Mucosa of rectum (tissue), 2 donors: ENCODE measurements at regions not wholly inside any gene's neighbourhood (a gene's known extent, or its start where the extent isn't known, plus 50 kb on each side); places are given as distances from the start of the nearest gene placed in this dataset.
"Not testable (repeated sequence)": the region's sequence is repeated elsewhere in the genome, so short reads cannot be mapped to it uniquely, and the experiment has no call there.

Experiments used
- H3K27ac ChIP-seq, 2 donors: one replicate each; pipeline ENCODE4 v1.7.0; 2013; ENCODE audit warnings: inconsistent platforms in 2 of 2, low read depth in 2 of 2, low read length in 2 of 2
- H3K27me3 ChIP-seq, 2 donors: one replicate each; pipeline ENCODE4 v1.7.0; 2013; ENCODE audit warnings: low read length in 2 of 2; ENCODE audit not compliant: control insufficient read depth in 2 of 2, insufficient read depth in 2 of 2
- H3K36me3 ChIP-seq, 2 donors: one replicate each; pipeline ENCODE4 v1.7.0; 2013; ENCODE audit warnings: low read length in 2 of 2; ENCODE audit not compliant: control insufficient read depth in 2 of 2, insufficient read depth in 2 of 2
- H3K4me1 ChIP-seq, 2 donors: one replicate each; pipeline ENCODE4 v1.7.0; 2013; ENCODE audit warnings: low read length in 2 of 2, mild to moderate bottlenecking in 1 of 2; ENCODE audit not compliant: control insufficient read depth in 2 of 2, insufficient read depth in 2 of 2
- H3K4me3 ChIP-seq, 2 donors: one replicate each; pipeline ENCODE4 v1.7.0; 2013; ENCODE audit warnings: low read length in 2 of 2
- H3K9ac ChIP-seq, 2 donors: one replicate each; pipeline ENCODE4 v1.7.0; 2013; ENCODE audit warnings: low read length in 2 of 2, low read depth in 1 of 2, mild to moderate bottlenecking in 1 of 2
- H3K9me3 ChIP-seq, 2 donors: one replicate each; pipeline ENCODE4 v1.7.0; 2013; ENCODE audit warnings: low read length in 2 of 2; ENCODE audit not compliant: control insufficient read depth in 2 of 2
- donor health status: healthy.
- donor health status: Normal muscosa, but diverticular disease.

GRCh38 chr7:153405704-153406485 lies 646.3 kb upstream of the DPP6 start:
- Histone ChIP-seq H3K36me3 (no peaks in the 10 kb centered on the region), H3K27me3 (no peaks in the 10 kb centered on the region), H3K9me3 (peaks cover 3% of the 10 kb centered on the region in 2 donors), H3K9ac (no peak overlapping the region), H3K4me3 (no peak overlapping the region), H3K4me1 (no peaks in the 10 kb centered on the region), H3K27ac (no peak overlapping the region)

GRCh38 chr7:153406486-153406872 lies 645.7 kb upstream of the DPP6 start:
- Histone ChIP-seq H3K27ac (no peak overlapping the region), H3K27me3 (no peaks in the 10 kb centered on the region), H3K4me3 (no peak overlapping the region), H3K9ac (no peak overlapping the region), H3K4me1 (no peaks in the 10 kb centered on the region), H3K9me3 (peaks cover 3% of the 10 kb centered on the region in 2 donors), H3K36me3 (no peaks in the 10 kb centered on the region)

GRCh38 chr7:153407291-153408046 lies 644.7 kb upstream of the DPP6 start:
- Histone ChIP-seq H3K27ac (no peak overlapping the region), H3K27me3 (no peaks in the 10 kb centered on the region), H3K4me1 (no peaks in the 10 kb centered on the region), H3K4me3 (no peak overlapping the region), H3K9me3 (peaks cover 3% of the 10 kb centered on the region in 2 donors), H3K9ac (no peak overlapping the region), H3K36me3 (no peaks in the 10 kb centered on the region)

GRCh38 chr7:153408360-153409335 lies 643.5 kb upstream of the DPP6 start:
- Histone ChIP-seq H3K27ac (no peak overlapping the region), H3K27me3 (no peaks in the 10 kb centered on the region), H3K36me3 (no peaks in the 10 kb centered on the region), H3K4me1 (no peaks in the 10 kb centered on the region), H3K9me3 (peaks cover 3% of the 10 kb centered on the region in 2 donors), H3K9ac (no peak overlapping the region), H3K4me3 (no peak overlapping the region)

GRCh38 chr7:153409567-153410342 lies 642.4 kb upstream of the DPP6 start:
- H3K4me3 ChIP-seq, H3K9ac ChIP-seq, H3K27ac ChIP-seq, H3K9me3 ChIP-seq, H3K4me1 ChIP-seq, H3K27me3 ChIP-seq, H3K36me3 ChIP-seq: not testable (repeated sequence)

GRCh38 chr7:153410997-153411642 lies 641.1 kb upstream of the DPP6 start:
- not testable (repeated sequence) for H3K27ac ChIP-seq, H3K4me3 ChIP-seq, H3K9me3 ChIP-seq, H3K36me3 ChIP-seq, H3K4me1 ChIP-seq, H3K27me3 ChIP-seq, H3K9ac ChIP-seq

GRCh38 chr7:153412114-153412823 lies 639.9 kb upstream of the DPP6 start:
- H3K27ac ChIP-seq, H3K4me1 ChIP-seq, H3K9ac ChIP-seq, H3K4me3 ChIP-seq, H3K9me3 ChIP-seq, H3K27me3 ChIP-seq, H3K36me3 ChIP-seq: not testable (repeated sequence)

- not testable (repeated sequence) for H3K9me3 ChIP-seq, H3K9ac ChIP-seq, H3K27me3 ChIP-seq, H3K4me3 ChIP-seq, H3K4me1 ChIP-seq, H3K27ac ChIP-seq, H3K36me3 ChIP-seq
These were observed 639.4 kb upstream of the DPP6 start for GRCh38 chr7:153412824-153413198.

- H3K36me3 ChIP-seq, result no peaks in the 10 kb centered on the region
- peaks cover 0 to 3% of the 10 kb centered on the region in 2 donors for H3K9me3 ChIP-seq
These were observed 639.0 kb upstream of the DPP6 start for GRCh38 chr7:153413199-153413539.

More at GRCh38 chr7:153413199-153413539, 639.0 kb upstream of the DPP6 start:
- Histone ChIP-seq H3K27ac (no peak overlapping the region), H3K9ac (no peak overlapping the region), H3K4me3 (no peak overlapping the region), H3K4me1 (no peaks in the 10 kb centered on the region), H3K27me3 (no peaks in the 10 kb centered on the region)
